DOHH2 (cell line): ENCODE measurements at regions not wholly inside any gene's neighbourhood (a gene's known extent, or its start where the extent isn't known, plus 50 kb on each side); places are given as distances from the start of the nearest gene placed in this dataset.

Source experiments
- EZH2phosphoT487 ChIP-seq: fragments of 200-600 bp; sonication (generic); IDR thresholded peaks from 2 replicates; pipeline ENCODE4 v1.6.1; 2017; ENCODE audit warnings: borderline replicate concordance, mild to moderate bottlenecking, antibody characterized with exemption, low read length, moderate library complexity, mixed read lengths
- TF ChIP-seq, protein P1 (sequence below): fragments of 200-600 bp; sonication (generic); IDR thresholded peaks from one replicate; pipeline ENCODE4 v1.5.1; 2014; ENCODE audit warnings: antibody characterized with exemption, mild to moderate bottlenecking, low read depth, low read length; ENCODE audit not compliant: poor library complexity, severe bottlenecking

DNA sequence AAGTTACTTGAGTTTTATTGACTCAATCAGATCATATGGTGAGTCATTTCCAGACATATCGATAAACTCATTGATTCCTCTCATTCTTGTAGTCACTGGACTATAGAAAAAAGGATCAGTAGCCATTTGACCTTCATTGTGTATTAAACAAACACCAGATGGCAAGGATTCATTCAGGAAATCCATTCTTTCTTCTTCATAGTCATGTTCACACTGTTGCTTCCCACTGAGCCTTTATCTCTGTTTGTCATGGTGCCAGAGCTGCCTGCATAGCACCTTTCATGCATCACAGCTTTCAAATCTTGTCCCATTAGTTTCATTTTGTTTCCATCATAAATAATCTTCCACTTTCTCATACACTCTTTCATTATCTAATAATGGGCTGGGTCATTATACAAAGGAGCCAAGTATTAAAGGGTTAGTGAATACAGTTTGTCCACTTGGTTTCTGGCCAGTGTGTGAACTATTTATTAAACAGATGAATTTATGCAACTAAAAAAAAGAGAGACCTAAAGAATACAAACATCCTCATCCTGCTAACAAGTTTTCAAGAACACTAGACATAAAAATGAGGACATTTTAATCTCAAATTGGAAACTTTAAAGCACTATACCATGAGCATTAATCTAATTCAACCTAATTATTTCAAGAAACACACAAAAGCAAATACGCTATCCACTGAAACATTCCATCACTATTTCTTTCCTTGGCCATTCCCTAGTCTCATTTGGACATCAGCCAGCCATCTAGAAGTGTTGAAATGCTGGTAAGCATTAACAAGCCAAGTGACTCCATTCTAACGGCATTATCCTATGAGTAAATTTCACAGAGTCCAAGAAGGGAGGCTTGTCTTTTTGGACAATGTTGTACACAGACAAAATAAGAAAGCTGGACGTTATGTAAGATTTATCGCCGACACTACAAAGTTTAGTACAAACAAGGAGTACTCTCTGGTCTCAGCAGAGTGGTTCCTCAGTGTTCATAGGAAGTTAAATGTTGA is 476.5 kb downstream of the FOXG1 start:
- TF ChIP-seq, protein P1, sequence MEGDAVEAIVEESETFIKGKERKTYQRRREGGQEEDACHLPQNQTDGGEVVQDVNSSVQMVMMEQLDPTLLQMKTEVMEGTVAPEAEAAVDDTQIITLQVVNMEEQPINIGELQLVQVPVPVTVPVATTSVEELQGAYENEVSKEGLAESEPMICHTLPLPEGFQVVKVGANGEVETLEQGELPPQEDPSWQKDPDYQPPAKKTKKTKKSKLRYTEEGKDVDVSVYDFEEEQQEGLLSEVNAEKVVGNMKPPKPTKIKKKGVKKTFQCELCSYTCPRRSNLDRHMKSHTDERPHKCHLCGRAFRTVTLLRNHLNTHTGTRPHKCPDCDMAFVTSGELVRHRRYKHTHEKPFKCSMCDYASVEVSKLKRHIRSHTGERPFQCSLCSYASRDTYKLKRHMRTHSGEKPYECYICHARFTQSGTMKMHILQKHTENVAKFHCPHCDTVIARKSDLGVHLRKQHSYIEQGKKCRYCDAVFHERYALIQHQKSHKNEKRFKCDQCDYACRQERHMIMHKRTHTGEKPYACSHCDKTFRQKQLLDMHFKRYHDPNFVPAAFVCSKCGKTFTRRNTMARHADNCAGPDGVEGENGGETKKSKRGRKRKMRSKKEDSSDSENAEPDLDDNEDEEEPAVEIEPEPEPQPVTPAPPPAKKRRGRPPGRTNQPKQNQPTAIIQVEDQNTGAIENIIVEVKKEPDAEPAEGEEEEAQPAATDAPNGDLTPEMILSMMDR = no peak
- TF ChIP-seq EZH2phosphoT487 = no peak
